HCT116 (cell line): ENCODE measurements at regions not wholly inside any gene's neighbourhood (a gene's known extent, or its start where the extent isn't known, plus 50 kb on each side); places are given as distances from the start of the nearest gene placed in this dataset.

ENCODE experiments used
- CTCF ChIP-seq, 3 experiments: fragments of 200-600 bp in 1 of 3; sonication (generic) in 1 of 3; IDR thresholded peaks in 2 of 3; conservative IDR thresholded peaks in 1 of 3; 2 replicates each; pipeline ENCODE4 v1.5.1; 2012 to 2017; ENCODE audit warnings: low read depth in 2 of 3, low read length in 2 of 3, antibody characterized with exemption in 1 of 3, borderline replicate concordance in 1 of 3, control low read depth in 1 of 3, mild to moderate bottlenecking in 1 of 3, mixed read lengths in 1 of 3, mixed run types in 1 of 3, moderate library complexity in 1 of 3; ENCODE audit not compliant: insufficient read depth in 1 of 3
- YY1 ChIP-seq: IDR thresholded peaks from 2 replicates; pipeline ENCODE4 v1.6.1; 2011; ENCODE audit warnings: low read length, low read depth, moderate library complexity, mild to moderate bottlenecking; ENCODE audit not compliant: insufficient replicate concordance; ENCODE audit errors: extremely low read depth

- TF ChIP-seq YY1 (no peak), CTCF (IDR thresholded peaks at IDR 0.05 in 2 of 3, conservative IDR thresholded peaks at IDR 0.05 in 1 of 3; ENCODE audit: borderline replicate concordance in 1 of 3, insufficient read depth in 1 of 3, low read depth in 2 of 3, low read length in 2 of 3) (no peak)
Observed at GRCh38 chr4:119984996-119985395, 81.7 kb downstream of the MAD2L1 start.
